ENCODE measurements at regions not wholly inside any gene's neighbourhood (a gene's known extent, or its start where the extent isn't known, plus 50 kb on each side); places are given as distances from the start of the nearest gene placed in this dataset.
"Not testable (repeated sequence)": the region's sequence is repeated elsewhere in the genome, so short reads cannot be mapped to it uniquely, and the experiment has no call there.

- intact Hi-C loops (cut with DNase I; ENCODE audit: low total_unique reads), result no loop called here
- H3K4me3 ChIP-seq (ENCODE audit: low read depth, poor library complexity, severe bottlenecking), result no peak overlapping the region
- 43 to 62% methylated on average over 10 of the region's 10 CpGs for WGBS, 2 donors
- no peak for TF ChIP-seq POLR2A (IDR thresholded peaks at IDR 0.05)
- no peak for TF ChIP-seq CTCF (IDR thresholded peaks at IDR 0.05)
- no peak for DNase-seq (ENCODE audit: low spot score in 2 of 2)
Measured at GRCh38 chr5:158194561-158194976, 335.6 kb upstream of the CLINT1 start.

GRCh38 chr5:158193395-158193794 is 334.4 kb upstream of the CLINT1 start:
- H3K4me3 ChIP-seq (ENCODE audit: low read depth, poor library complexity, severe bottlenecking); intact Hi-C loops (cut with DNase I; ENCODE audit: low total_unique reads); DNase-seq (ENCODE audit: low spot score in 2 of 2): not testable (repeated sequence)
- WGBS, 2 donors, result 93 to 97% methylated on average over 2 of the region's 2 CpGs

GRCh38 chr5:158180407-158180806 is 321.5 kb upstream of the CLINT1 start:
- no peak for TF ChIP-seq POLR2A (IDR thresholded peaks at IDR 0.05)
- no peak for TF ChIP-seq CTCF (IDR thresholded peaks at IDR 0.05)
- H3K4me3 ChIP-seq (ENCODE audit: low read depth, poor library complexity, severe bottlenecking), result no peak overlapping the region
- intact Hi-C loops (cut with DNase I; ENCODE audit: low total_unique reads), result no loop called here
- DNase-seq (ENCODE audit: low spot score in 2 of 2), result no peak
- WGBS, 2 donors, result 81 to 87% methylated on average over 4 of the region's 4 CpGs

- WGBS, 2 donors, result 94 to 95% methylated on average over 7 of the region's 7 CpGs
- TF ChIP-seq POLR2A (IDR thresholded peaks at IDR 0.05) (no peak), CTCF (IDR thresholded peaks at IDR 0.05) (no peak)
- intact Hi-C loops (cut with DNase I; ENCODE audit: low total_unique reads), result loop anchor here (5.0 to 10.0 kb wide), 2 partner anchors 516 to 928 kb away; no protein-coding TSS in a partner anchor
- no peak overlapping the region for H3K4me3 ChIP-seq (ENCODE audit: low read depth, poor library complexity, severe bottlenecking)
- no peak for DNase-seq (ENCODE audit: low spot score in 2 of 2)
Measured at GRCh38 chr5:158179271-158179670, 320.3 kb upstream of the CLINT1 start.

- DNase-seq (ENCODE audit: low spot score in 2 of 2), result no peak
- intact Hi-C loops (cut with DNase I; ENCODE audit: low total_unique reads), result loop anchor here (5.0 to 10.0 kb wide), 2 partner anchors 516 to 929 kb away; no protein-coding TSS in a partner anchor
- TF ChIP-seq POLR2A (IDR thresholded peaks at IDR 0.05) (no peak), CTCF (IDR thresholded peaks at IDR 0.05) (no peak)
- H3K4me3 ChIP-seq (ENCODE audit: low read depth, poor library complexity, severe bottlenecking), result no peak overlapping the region
- 87 to 90% methylated on average over 6 of the region's 6 CpGs for WGBS, 2 donors
Measured at GRCh38 chr5:158178535-158178934, 319.6 kb upstream of the CLINT1 start.

- H3K4me3 ChIP-seq (ENCODE audit: low read depth, poor library complexity, severe bottlenecking), result no peak overlapping the region
- TF ChIP-seq POLR2A (IDR thresholded peaks at IDR 0.05) (no peak), CTCF (IDR thresholded peaks at IDR 0.05) (no peak)
- no peak for DNase-seq (ENCODE audit: low spot score in 2 of 2)
- intact Hi-C loops (cut with DNase I; ENCODE audit: low total_unique reads), result loop anchor here (5.0 to 10.0 kb wide), 2 partner anchors 518 to 930 kb away; no protein-coding TSS in a partner anchor
Measured at GRCh38 chr5:158177146-158177545, 318.2 kb upstream of the CLINT1 start.

Measured in lower leg skin (tissue), 4 donors.